BLaER1 treated with 17β-estradiol and CSF1 and Interleukin-3, amounts not matched to agents 10 nM and 100 nM (cell line): ENCODE measurements at regions not wholly inside any gene's neighbourhood (a gene's known extent, or its start where the extent isn't known, plus 50 kb on each side); places are given as distances from the start of the nearest gene placed in this dataset.

Source experiments
- H3K27ac ChIP-seq, 11 experiments: shearing (Covaris generic); formaldehyde crosslinking; 2 replicates each; pipeline ENCODE4 v1.8.1; 2022
- H3K27me3 ChIP-seq, 11 experiments: shearing (Covaris generic); formaldehyde crosslinking; 2 replicates each; pipeline ENCODE4 v1.8.1; 2022
- H3K36me3 ChIP-seq, 11 experiments: shearing (Covaris generic); formaldehyde crosslinking; 2 replicates each; pipeline ENCODE4 v1.8.1; 2022
- H3K4me1 ChIP-seq, 10 experiments: shearing (Covaris generic); formaldehyde crosslinking; 2 replicates each; pipeline ENCODE4 v1.8.1; 2022
- H3K4me2 ChIP-seq, 11 experiments: shearing (Covaris generic); formaldehyde crosslinking; 2 replicates each; pipeline ENCODE4 v1.8.1; 2022
- H3K4me3 ChIP-seq, 10 experiments: shearing (Covaris generic); formaldehyde crosslinking; 2 replicates each; pipeline ENCODE4 v1.8.1; 2022
- H3K9ac ChIP-seq, 11 experiments: shearing (Covaris generic); formaldehyde crosslinking; 2 replicates each; pipeline ENCODE4 v1.8.1; 2022
- H3K9me3 ChIP-seq, 11 experiments: shearing (Covaris generic); formaldehyde crosslinking; replicated peaks in 1 of 11; 2 replicates each; pipeline ENCODE4 v1.8.1; 2022
- H4K20me1 ChIP-seq, 11 experiments: shearing (Covaris generic); formaldehyde crosslinking; 2 replicates each; pipeline ENCODE4 v1.8.1; 2022
- Cebpa-rat ChIP-seq, 11 experiments: shearing (Covaris generic); IDR thresholded peaks; 2 replicates each; pipeline ENCODE4 v1.8.1; 2022

DNA sequence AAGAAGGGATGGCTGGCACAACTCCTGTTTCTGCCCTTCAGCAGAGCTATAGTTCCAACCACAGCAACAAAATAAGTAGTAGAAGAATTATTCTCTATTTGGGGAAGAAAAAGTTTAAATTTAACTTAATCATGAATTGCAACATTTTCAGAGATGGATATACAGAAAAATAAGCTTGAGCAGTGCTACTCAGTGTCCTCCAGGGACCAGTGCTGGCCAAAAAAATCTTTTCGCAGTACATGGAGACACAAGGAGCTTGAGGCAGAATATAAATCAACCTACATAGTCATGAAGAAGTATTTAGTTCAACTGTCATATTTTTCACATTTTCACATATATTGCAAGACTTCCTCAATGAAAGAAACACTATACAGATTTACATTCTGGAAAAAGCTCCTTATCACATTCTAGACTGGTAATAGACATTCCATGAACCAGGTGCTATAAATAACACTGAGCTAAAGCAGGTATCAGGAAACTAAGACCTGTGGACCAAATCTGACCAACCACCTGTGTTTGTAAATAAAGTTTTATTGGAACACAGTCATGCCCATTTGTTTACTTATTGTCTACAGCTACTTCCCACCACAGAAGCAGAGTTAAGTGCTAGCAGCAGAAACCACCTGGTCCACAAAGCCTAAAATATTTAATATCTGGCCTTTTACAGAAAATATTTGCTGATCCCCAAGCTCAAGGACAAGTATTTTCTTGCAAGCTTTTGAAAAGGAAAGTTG lies 101.9 kb downstream of the RGS21 start:
- no peaks in the 10 kb centered on the region for H3K4me1 ChIP-seq
- no peak overlapping the region for H3K4me2 ChIP-seq
- no peaks in the 10 kb centered on the region for H3K9me3 ChIP-seq
- H3K4me3 ChIP-seq, result no peak overlapping the region
- H3K9ac ChIP-seq, result no peak overlapping the region
- no peaks in the 10 kb centered on the region for H3K27me3 ChIP-seq
- H4K20me1 ChIP-seq, result no peaks in the 10 kb centered on the region
- no peak overlapping the region for H3K27ac ChIP-seq
- TF ChIP-seq Cebpa-rat (IDR thresholded peaks at IDR 0.05), result no peak
- H3K36me3 ChIP-seq, result no peaks in the 10 kb centered on the region

GRCh38 chr1:192430644-192431043 lies 113.9 kb downstream of the RGS21 start:
- no peak for TF ChIP-seq Cebpa-rat (IDR thresholded peaks at IDR 0.05)
- Histone ChIP-seq H3K9me3 (peaks cover 21 to 31% (median 24%) of the 10 kb centered on the region in 11 experiments), H4K20me1 (no peaks in the 10 kb centered on the region), H3K9ac (no peak overlapping the region), H3K4me1 (no peaks in the 10 kb centered on the region), H3K27ac (no peak overlapping the region), H3K27me3 (no peaks in the 10 kb centered on the region), H3K4me3 (no peak overlapping the region), H3K36me3 (0 out of 22 replicates have a peak, but pooled peaks cover 0 to 6% (median 0%) of the 10 kb centered on the region in 11 experiments), H3K4me2 (no peak overlapping the region)

- TF ChIP-seq Cebpa-rat (IDR thresholded peaks at IDR 0.05), result no peak
- Histone ChIP-seq H3K4me1 (no peaks in the 10 kb centered on the region), H4K20me1 (no peaks in the 10 kb centered on the region), H3K4me3 (no peak overlapping the region), H3K4me2 (no peak overlapping the region), H3K27me3 (no peaks in the 10 kb centered on the region), H3K36me3 (0 out of 22 replicates have a peak, but pooled peaks cover 0 to 4% (median 0%) of the 10 kb centered on the region in 11 experiments), H3K9me3 (peaks cover 9 to 16% (median 10%) of the 10 kb centered on the region in 11 experiments), H3K9ac (no peak overlapping the region), H3K27ac (no peak overlapping the region)
Measured at GRCh38 chr1:192435704-192436103, 118.9 kb downstream of the RGS21 start.

- TF ChIP-seq Cebpa-rat (IDR thresholded peaks at IDR 0.05), result no peak
- H4K20me1 ChIP-seq, result no peaks in the 10 kb centered on the region
- no peak overlapping the region for H3K4me2 ChIP-seq
- H3K36me3 ChIP-seq, result no peaks in the 10 kb centered on the region
- H3K4me3 ChIP-seq, result no peak overlapping the region
- H3K9me3 ChIP-seq, result peaks cover under 1 to 7% (median under 1%) of the 10 kb centered on the region in 11 experiments
- H3K4me1 ChIP-seq, result no peaks in the 10 kb centered on the region
- H3K27me3 ChIP-seq, result no peaks in the 10 kb centered on the region
- H3K27ac ChIP-seq, result no peak overlapping the region
- no peak overlapping the region for H3K9ac ChIP-seq
Measured at GRCh38 chr1:192436441-192437078, 119.8 kb downstream of the RGS21 start.

DNA sequence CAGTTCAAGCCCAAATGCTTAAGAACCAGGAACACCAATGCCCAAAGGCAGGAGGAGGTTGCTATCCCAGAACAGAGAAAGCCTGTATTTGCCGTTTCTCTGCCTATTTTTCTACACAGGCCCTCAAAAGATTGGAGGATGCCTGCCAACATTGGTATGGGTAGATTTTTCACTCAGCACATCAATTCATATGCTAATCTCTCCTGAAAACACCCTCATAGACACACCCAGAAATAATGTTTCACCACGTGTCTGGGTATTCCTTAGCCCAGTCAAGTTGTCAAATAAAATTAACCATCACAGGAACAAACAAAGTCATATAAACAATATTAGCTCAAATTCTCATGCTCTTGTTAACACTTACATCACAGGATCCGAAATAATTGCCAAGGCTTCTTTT lies 121.9 kb downstream of the RGS21 start:
- Histone ChIP-seq H3K27me3 (no peaks in the 10 kb centered on the region), H3K36me3 (no peaks in the 10 kb centered on the region), H3K9me3 (no peaks in the 10 kb centered on the region), H3K4me3 (no peak overlapping the region), H3K27ac (no peak overlapping the region), H3K9ac (no peak overlapping the region), H3K4me1 (no peaks in the 10 kb centered on the region), H3K4me2 (no peak overlapping the region), H4K20me1 (no peaks in the 10 kb centered on the region)
- TF ChIP-seq Cebpa-rat (IDR thresholded peaks at IDR 0.05), result no peak

DNA sequence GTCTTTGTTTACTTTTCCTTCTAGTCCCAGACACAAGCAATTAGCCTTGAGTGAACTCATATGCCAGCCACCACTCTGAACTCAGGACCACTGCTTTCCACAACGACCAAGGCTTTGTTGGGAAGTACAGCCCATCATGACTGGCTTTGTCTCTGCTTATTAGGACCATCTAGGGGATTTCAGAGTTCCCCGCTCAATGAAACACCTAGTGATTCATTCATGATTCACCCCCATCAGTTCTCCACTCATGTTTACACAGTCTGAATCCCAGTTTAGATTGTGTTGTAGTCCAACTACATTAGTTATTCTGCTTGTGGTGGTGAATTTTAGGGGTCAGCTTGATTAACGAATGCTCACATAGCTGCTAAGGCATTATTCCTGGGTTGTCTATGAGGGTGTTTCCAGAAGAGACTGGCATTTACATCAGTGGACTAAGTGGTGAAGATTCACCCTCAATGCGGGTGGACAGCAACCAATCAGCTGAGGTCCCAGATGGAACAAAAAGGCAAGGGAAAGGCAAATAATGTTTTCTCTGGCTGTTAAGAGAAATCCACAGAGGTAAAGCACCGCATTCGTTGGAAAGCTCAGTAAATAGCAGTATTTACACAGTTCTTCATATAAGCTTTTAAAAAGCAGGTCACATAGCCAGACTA lies 122.7 kb downstream of the RGS21 start:
- H3K4me2 ChIP-seq, result no peak overlapping the region
- H3K4me3 ChIP-seq, result no peak overlapping the region
- no peaks in the 10 kb centered on the region for H3K9me3 ChIP-seq
- H3K4me1 ChIP-seq, result no peaks in the 10 kb centered on the region
- no peaks in the 10 kb centered on the region for H3K36me3 ChIP-seq
- H4K20me1 ChIP-seq, result no peaks in the 10 kb centered on the region
- H3K9ac ChIP-seq, result no peak overlapping the region
- H3K27me3 ChIP-seq, result no peaks in the 10 kb centered on the region
- no peak overlapping the region for H3K27ac ChIP-seq
- no peak for TF ChIP-seq Cebpa-rat (IDR thresholded peaks at IDR 0.05)

DNA sequence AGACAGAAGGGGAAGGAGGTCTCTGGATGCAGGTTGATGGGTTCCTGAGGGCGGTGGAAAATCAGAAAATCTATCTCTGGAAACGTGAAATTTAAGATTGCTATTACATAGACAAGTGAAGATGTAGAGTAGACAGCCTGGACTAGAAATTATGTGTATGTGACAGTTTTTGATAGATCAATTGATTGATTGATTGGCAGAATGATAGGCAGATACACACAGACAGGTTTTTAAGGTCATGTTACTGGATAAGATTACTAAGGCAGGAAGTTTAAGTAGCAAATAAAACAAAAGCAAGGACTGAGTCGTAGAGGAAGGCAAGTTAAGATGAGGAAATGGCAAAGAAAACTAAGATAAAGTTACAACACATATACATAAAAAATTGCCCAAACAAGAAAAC lies 124.7 kb downstream of the RGS21 start:
- Histone ChIP-seq H3K27ac (no peak overlapping the region), H3K4me2 (no peak overlapping the region), H4K20me1 (no peaks in the 10 kb centered on the region), H3K4me3 (no peak overlapping the region), H3K9me3 (no peaks in the 10 kb centered on the region), H3K9ac (no peak overlapping the region), H3K36me3 (no peaks in the 10 kb centered on the region), H3K4me1 (no peaks in the 10 kb centered on the region), H3K27me3 (no peaks in the 10 kb centered on the region)
- no peak for TF ChIP-seq Cebpa-rat (IDR thresholded peaks at IDR 0.05)

DNA sequence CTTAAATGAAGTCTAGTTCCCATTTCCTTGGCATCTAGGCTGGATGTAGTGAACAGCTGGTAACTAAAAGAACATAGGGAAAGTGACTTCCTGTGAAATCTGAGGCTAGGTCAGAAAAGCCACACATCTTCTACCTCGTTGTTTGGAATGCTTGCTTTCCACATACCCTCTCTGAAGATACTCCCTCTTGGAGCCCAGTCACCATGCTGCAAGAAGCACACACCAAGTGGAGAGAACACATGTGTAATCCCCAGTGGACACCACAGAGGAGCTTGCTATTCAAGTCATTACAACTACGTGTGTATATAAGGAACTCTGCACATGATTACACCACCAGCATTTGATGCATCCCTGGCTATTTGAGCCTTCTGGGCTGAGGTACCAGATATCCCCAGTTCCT lies 125.9 kb downstream of the RGS21 start:
- H3K27ac ChIP-seq, result no peak overlapping the region
- H3K4me2 ChIP-seq, result no peak overlapping the region
- H3K4me3 ChIP-seq, result no peak overlapping the region
- no peaks in the 10 kb centered on the region for H3K36me3 ChIP-seq
- TF ChIP-seq Cebpa-rat (IDR thresholded peaks at IDR 0.05), result no peak
- H3K4me1 ChIP-seq, result no peaks in the 10 kb centered on the region
- H3K9me3 ChIP-seq, result no peaks in the 10 kb centered on the region
- no peaks in the 10 kb centered on the region for H3K27me3 ChIP-seq
- no peak overlapping the region for H3K9ac ChIP-seq
- H4K20me1 ChIP-seq, result no peaks in the 10 kb centered on the region

- Histone ChIP-seq H3K27ac (no peak overlapping the region), H3K27me3 (no peaks in the 10 kb centered on the region), H3K36me3 (no peaks in the 10 kb centered on the region), H3K9ac (no peak overlapping the region), H3K4me2 (no peak overlapping the region), H3K9me3 (no peaks in the 10 kb centered on the region), H3K4me1 (no peaks in the 10 kb centered on the region), H4K20me1 (no peaks in the 10 kb centered on the region), H3K4me3 (no peak overlapping the region)
- TF ChIP-seq Cebpa-rat (IDR thresholded peaks at IDR 0.05), result no peak
Measured at GRCh38 chr1:192443616-192444015, 126.8 kb downstream of the RGS21 start.
